Suprapubic skin (tissue), 4 donors: ENCODE measurements at regions not wholly inside any gene's neighbourhood (a gene's known extent, or its start where the extent isn't known, plus 50 kb on each side); places are given as distances from the start of the nearest gene placed in this dataset.

Experiments used
- EP300 ChIP-seq: sonication (generic); formaldehyde crosslinking; IDR thresholded peaks from one replicate; pipeline ENCODE4 v1.6.1; 2017; ENCODE audit warnings: antibody characterized with exemption
- POLR2A ChIP-seq, 2 donors: fragments of 450-650 bp; IDR thresholded peaks; one replicate each; pipeline ENCODE4 v1.6.1; 2017; ENCODE audit warnings: antibody characterized with exemption in 2 of 2, mild to moderate bottlenecking in 2 of 2, moderate library complexity in 2 of 2
- POLR2AphosphoS5 ChIP-seq, 3 donors: sonication (generic); formaldehyde crosslinking; IDR thresholded peaks; one replicate each; pipeline ENCODE4 v1.6.1; 2017; ENCODE audit warnings: antibody characterized with exemption in 3 of 3
- TF ChIP-seq, protein P1 (sequence below), 2 donors: fragments of 200-600 bp in 1 of 2; fragments of 450-650 bp in 1 of 2; sonication (generic) in 1 of 2; IDR thresholded peaks; one replicate each; pipeline ENCODE4 v1.5.1; 2016 to 2019; ENCODE audit warnings: antibody characterized with exemption in 2 of 2, mild to moderate bottlenecking in 1 of 2, moderate library complexity in 1 of 2

- TF ChIP-seq, protein P1, sequence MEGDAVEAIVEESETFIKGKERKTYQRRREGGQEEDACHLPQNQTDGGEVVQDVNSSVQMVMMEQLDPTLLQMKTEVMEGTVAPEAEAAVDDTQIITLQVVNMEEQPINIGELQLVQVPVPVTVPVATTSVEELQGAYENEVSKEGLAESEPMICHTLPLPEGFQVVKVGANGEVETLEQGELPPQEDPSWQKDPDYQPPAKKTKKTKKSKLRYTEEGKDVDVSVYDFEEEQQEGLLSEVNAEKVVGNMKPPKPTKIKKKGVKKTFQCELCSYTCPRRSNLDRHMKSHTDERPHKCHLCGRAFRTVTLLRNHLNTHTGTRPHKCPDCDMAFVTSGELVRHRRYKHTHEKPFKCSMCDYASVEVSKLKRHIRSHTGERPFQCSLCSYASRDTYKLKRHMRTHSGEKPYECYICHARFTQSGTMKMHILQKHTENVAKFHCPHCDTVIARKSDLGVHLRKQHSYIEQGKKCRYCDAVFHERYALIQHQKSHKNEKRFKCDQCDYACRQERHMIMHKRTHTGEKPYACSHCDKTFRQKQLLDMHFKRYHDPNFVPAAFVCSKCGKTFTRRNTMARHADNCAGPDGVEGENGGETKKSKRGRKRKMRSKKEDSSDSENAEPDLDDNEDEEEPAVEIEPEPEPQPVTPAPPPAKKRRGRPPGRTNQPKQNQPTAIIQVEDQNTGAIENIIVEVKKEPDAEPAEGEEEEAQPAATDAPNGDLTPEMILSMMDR (IDR thresholded peaks at IDR 0.05): no peak
- TF ChIP-seq POLR2A (IDR thresholded peaks at IDR 0.05) (no peak), POLR2AphosphoS5 (IDR thresholded peaks at IDR 0.05) (no peak), EP300 (no peak)
Observed at GRCh38 chr3:31180274-31180673, 285.8 kb upstream of the GADL1 start.
